HG02885 (cell line): ENCODE measurements at regions not wholly inside any gene's neighbourhood (a gene's known extent, or its start where the extent isn't known, plus 50 kb on each side); places are given as distances from the start of the nearest gene placed in this dataset.

ENCODE experiments used
- ATAC-seq: cut with Tn5 transposase; IDR thresholded peaks from one replicate; pipeline ENCODE4 v1.9.1; 2021; ENCODE audit warnings: mild to moderate bottlenecking; ENCODE audit not compliant: unreplicated experiment, poor library complexity

GRCh38 chr12:132397152-132397933 lies 68.0 kb upstream of the GALNT9 start:
- ATAC-seq = no peak

DNA sequence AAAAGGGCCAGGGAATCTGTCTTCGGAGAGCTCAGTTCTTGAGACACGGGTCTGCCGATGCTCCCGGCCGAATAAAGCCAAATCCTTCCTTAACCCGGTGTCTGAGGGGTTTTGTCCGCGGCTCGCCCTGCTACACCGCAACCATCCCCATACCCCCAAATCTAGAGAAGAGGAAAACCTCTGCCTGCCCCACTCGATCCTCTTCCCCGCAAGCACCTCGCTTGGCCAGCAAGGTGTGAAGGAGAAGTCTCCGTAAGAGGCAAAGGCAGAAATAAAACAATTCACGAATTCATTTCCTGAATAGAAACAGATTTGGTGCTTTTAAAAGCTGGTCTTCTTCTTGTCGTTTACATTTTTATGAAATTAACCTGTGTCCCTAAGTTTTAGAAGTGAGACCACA lies 67.3 kb upstream of the GALNT9 start:
- ATAC-seq = no peak

- no peak for ATAC-seq
Measured at GRCh38 chr12:132395908-132396305, 66.5 kb upstream of the GALNT9 start.

DNA sequence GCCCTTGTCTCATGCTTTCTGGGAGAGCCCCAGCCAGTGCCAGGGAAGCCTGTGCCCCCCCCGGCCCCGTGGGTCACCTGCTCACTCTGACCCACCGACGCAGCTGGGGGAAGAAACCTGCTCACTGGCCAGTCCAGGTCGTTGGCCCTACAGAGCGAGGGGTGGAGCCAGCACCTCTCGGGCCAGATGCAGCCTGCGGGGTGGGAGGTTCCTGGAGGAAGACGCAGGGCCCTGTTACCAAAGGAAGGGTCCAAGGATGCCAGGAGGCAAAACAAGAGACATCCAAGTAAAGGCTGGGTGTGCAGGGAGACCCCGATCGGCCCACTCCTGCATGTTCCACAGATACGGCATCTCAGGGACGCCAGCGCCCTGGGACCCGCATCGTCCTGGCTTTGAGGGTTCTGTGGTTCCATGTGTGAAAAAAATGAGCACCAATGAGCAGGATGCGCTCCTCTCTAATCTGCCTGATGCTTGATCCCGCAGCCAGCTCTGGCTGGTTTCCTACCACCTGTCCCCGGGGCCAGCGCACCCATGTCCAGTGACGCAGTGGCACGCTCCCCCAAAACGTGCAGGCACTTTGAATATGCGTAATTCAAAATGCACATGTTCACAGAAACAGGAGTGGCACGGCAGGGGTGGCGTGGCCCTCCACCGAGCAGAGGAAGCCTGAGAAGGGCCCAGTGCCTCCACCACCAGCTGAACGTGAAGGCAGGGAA lies 66.0 kb upstream of the GALNT9 start:
- no peak for ATAC-seq

- ATAC-seq = no peak
Measured at GRCh38 chr12:132393991-132394949, 64.9 kb upstream of the GALNT9 start.

DNA sequence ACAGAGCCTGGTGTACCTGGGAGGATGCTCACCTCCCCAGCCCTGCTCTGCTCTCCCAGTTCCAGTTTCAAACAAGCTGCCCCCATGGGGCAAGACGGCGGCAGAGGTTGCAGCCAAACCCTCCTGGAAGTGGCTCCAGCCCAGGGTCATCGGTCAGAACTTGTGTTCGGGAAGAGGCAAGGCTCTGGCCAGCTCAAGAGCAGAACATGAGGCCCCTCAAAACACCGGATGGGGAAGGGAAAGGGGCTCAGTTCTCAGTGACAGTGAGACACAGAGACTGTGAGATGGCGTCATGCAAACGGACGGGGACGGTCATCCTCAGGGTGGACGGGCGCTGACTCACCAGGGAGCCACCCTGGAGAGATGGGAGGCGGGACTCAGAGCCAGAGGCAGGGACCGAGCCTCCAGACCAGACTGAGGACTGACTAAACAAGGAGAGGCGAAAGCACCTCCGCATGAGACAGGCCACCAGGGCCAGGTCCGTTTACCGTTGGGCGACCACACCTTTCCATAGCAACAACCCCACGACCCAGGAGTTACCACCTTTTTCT lies 63.9 kb upstream of the GALNT9 start:
- no peak for ATAC-seq

GRCh38 chr12:132392389-132393244 lies 63.2 kb upstream of the GALNT9 start:
- ATAC-seq = no peak

- no peak for ATAC-seq
Measured at GRCh38 chr12:132391326-132392041, 62.1 kb upstream of the GALNT9 start.

DNA sequence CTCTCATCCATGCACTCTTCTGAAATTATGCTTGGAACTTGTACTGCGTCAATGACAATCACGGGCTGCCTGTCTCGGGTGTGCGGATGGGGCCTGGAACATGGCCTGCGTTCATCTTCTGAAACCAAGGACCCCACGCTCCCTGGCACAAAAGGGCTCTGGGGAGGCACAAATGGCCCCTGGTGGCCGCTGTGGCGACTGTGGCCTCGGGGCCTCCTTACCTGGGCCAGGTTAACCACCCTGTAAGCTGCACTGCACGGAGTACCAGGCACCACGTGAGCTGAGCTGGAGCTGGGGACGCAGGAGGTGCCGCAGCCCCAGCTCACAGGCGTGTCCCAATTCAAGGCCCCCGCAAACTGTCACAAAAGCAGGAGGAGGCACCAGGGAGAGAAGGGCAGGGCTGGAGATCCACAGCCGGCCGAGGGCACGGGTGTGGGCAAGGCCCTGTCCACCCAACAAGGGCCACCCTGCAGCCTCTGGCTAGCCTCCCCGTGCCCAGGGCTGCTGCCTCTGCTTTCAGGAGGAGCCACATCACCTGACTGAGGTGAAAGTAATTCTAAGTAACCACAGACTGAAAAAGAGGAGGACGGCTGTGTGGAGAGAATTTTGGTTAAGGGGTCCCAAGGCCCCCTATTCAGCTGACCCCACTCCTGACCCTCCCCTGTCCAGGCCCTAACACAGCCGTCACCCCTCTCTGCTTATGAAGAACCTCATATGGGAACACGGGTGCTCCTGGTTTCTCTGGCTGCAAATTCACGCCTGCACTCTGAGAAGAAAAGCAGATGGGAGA lies 61.1 kb upstream of the GALNT9 start:
- no peak for ATAC-seq

GRCh38 chr12:132389526-132390286 lies 60.3 kb upstream of the GALNT9 start:
- no peak for ATAC-seq

GRCh38 chr12:132389026-132389425 lies 59.6 kb upstream of the GALNT9 start:
- no peak for ATAC-seq

DNA sequence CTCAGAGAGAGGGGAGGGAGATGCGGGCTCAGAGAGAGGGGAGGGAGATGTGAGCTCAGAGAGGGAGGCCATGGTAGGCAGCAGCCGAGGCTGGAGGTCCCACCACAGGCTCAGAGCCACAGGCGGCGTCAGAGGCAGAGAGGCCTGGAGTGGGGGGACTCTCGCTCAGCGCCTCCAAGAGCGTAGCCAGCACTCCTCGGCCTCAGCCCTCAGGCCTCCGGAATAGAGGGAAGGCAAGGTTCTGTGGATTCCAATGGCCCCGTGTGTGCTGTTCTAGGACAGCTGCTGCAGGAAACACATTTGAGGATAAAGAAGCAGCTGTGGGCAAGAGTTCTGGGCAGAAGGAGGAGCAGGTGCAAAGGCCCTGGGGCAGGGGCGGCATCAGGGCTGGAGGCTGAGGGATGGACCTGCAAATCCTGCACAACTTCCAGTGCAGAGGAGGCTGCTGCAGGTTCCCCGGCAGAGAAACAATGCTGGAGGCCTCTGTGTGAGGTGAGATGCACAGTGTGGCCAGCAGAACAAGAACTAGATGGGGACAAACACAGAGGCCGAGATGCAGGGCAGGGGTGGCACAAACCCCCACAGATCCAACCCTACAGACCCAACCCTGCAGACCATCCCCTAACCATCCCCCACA lies 59.1 kb upstream of the GALNT9 start:
- ATAC-seq = no peak

GRCh38 chr12:132386926-132387497 lies 57.6 kb upstream of the GALNT9 start:
- ATAC-seq = no peak

DNA sequence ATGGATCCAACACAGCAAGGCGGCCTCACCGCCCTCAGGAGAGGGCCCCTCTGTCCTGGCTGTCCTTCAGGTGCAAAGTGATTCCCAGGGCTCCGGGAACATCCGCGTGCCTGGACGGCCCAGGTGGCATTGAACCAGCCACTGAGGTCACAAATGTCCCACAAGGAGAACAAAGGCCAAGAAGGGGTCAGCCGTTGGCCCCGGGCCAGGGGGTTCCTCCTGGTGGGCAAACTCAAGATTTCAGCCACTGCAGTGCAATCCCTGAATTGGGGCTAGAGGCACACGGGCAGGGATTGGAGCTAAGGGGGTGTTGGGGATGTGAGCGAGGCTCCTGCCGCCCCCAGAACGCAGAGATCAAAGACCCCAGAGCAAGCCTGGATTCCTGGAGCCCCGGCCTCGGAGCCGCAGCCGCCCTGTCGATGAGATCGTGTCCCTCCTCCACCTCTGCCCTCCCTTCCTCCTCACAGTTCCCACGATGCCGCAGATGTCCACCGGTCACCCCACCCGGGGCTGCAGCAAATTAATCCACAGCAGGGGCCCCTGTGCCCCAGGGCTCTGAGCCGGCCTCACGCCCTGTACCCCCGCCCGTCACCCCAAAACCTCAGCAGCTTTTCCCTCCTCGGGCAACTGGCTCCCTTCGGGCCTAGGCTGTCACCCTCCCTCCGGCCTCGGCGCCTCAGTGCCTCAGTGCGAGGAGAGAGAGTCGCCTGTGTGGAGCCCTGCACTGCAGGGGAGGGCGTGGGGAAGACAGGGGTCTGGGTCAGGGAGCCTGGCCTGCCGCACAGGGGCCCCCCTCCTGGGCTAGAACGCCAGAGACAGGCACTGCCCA lies 56.7 kb upstream of the GALNT9 start:
- no peak for ATAC-seq

DNA sequence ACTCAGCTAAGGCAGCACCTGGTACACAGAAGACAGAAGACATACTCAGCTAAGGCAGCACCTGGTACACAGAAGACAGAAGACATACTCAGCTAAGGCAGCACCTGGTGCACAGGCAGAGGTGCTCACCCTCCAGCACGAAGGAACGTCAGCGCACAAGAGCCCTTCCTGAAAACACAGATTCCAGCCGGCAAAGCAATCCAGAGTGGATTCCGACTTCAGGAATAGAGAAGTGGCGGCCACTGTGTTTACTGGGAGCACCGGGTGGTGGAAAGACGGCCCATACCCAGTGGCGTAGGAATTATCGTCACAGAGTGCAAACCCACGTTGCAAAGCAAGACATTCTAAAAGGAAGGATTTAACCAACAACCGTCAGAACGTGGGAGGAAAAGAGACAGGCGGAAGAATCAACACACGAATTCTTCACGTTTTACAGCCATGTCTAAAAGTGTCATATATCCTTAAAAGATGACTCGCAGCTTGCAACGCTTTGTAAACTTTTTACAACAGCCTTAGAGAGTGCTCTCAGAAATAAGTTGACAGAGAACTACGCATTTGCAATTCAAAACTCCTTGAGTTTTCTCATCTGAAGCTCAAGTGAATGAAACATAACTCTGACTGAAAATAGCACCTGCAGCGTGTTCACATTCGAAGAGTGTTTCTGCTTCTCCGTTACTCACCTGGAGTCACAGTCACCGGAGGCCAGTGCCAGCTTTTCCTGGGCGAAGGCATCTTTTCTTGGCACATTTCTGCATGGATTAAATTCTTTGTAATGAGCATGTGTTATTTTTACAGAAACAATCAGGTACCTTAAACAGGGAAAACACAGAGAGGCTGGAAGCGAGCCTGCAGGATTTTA lies 55.8 kb upstream of the GALNT9 start:
- ATAC-seq = no peak
